ENCODE measurements at regions not wholly inside any gene's neighbourhood (a gene's known extent, or its start where the extent isn't known, plus 50 kb on each side); places are given as distances from the start of the nearest gene placed in this dataset.

GRCh38 chr2:52970642-52971041, 797.0 kb upstream of the CHAC2 start:
- Mint-ChIP-seq H3K36me3 (no peaks in the 10 kb centered on the region), H3K27ac (no peak overlapping the region), H3K4me1 (no peaks in the 10 kb centered on the region), H3K9me3 (peaks cover 0 to 2% (median 0%) of the 10 kb centered on the region in 7 donors), H3K4me3 (no peak overlapping the region), H3K27me3 (no peaks in the 10 kb centered on the region)
- no peak for DNase-seq
- ATAC-seq (ENCODE audit: low read depth in 2 of 2), result no peak

DNA sequence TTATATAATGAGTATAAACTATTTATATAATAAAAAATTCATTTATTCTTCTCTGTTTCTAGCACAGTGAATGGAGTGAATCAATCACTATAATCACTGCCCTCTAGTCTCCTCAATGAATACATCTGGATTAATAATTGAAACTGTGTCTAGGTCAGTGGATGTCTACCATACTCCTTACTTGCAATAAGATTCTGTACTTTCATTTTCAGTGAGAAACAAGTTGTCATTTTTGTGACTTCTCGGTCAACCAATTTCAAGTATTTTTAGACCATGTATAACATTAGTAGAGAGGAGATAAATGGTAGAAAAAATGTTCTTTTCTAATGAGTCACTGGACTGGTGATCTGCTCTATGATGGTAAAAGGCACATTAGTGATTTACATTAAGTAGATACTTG, 799.6 kb upstream of the CHAC2 start:
- no peak for ATAC-seq (ENCODE audit: low read depth in 2 of 2)
- H3K36me3 Mint-ChIP-seq, result no peaks in the 10 kb centered on the region
- no peak for DNase-seq
- peaks cover 0 to 2% (median 0%) of the 10 kb centered on the region in 7 donors for H3K9me3 Mint-ChIP-seq
- H3K27me3 Mint-ChIP-seq, result no peaks in the 10 kb centered on the region
- no peak overlapping the region for H3K27ac Mint-ChIP-seq
- no peak overlapping the region for H3K4me3 Mint-ChIP-seq
- no peaks in the 10 kb centered on the region for H3K4me1 Mint-ChIP-seq

DNA sequence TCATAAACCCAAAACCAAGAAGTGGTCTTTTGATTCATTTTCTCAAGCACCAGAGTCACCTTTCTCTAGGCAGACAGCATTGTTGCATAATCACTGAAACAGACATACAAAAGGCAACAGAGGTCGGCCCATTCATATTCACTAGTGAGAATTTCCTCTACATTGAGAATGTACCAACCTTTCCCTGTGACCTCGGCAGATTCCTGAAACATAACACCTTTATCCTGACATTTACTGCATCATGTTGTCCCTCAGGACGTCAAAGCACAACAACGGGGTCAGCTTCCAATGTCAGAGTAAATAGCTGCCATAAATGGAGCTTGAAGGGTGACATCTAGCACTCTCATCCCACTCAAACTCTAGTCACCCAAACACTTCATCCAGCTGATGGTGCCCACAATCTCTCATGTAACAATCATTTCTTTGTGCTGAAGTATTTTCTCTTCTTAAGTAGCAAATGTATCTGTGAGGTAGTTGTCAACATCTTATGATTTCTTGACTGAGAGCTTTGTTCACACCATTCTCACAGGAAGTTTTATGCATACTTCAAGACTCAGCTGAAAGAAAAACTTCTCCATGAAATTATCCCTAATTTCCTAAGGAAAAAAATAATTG, 802.6 kb upstream of the CHAC2 start:
- Mint-ChIP-seq H3K27me3 (no peaks in the 10 kb centered on the region), H3K4me1 (no peaks in the 10 kb centered on the region), H3K4me3 (no peak overlapping the region), H3K9me3 (peaks cover 0 to 5% (median 0%) of the 10 kb centered on the region in 7 donors), H3K27ac (no peak overlapping the region), H3K36me3 (no peaks in the 10 kb centered on the region)
- DNase-seq, result no peak
- ATAC-seq (ENCODE audit: low read depth in 2 of 2), result no peak

DNA sequence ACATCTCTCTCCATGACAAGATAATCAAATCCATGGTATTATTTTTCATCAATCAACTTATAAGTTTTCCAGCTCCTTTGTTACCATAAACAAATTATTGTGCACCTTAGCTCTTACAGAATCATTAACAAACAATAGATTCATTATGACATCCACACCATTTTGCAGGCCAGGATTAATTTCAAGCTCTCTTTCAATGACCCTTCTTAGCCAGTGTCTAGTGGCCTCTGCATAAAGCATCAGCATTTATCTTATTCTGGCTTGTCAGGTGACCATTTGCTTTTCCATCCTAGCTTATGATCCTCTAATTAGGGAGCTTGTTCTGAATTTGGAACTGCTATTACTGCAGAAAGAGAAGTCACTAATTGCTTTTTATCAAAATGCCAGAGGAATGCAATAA, 806.2 kb upstream of the CHAC2 start:
- ATAC-seq (ENCODE audit: low read depth in 2 of 2) (no peak), DNase-seq (no peak)
- Mint-ChIP-seq H3K27me3 (no peaks in the 10 kb centered on the region), H3K9me3 (peaks cover 0 to 7% (median 2%) of the 10 kb centered on the region in 7 donors), H3K36me3 (no peaks in the 10 kb centered on the region), H3K4me3 (no peak overlapping the region), H3K27ac (no peak overlapping the region), H3K4me1 (no peaks in the 10 kb centered on the region)

DNA sequence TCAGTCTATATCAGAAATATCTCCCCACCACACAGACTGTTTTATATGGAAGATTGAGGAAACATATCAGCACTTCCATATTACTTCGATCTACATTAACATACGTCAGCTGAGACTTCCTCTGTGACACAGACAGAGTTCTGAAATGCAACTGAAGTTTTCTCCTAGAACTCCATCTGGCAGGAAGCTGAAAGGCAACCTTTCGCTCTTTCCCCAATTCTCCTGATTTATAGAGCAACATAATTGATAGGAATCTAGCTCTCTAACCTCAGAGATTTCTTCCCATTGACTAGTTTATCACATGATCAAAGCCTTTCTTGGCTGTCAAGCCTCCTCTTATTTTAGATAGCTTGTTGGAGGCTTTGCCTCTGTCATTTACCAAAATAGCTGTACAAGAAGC, 806.7 kb upstream of the CHAC2 start:
- no peak for DNase-seq
- no peak overlapping the region for H3K4me3 Mint-ChIP-seq
- H3K27ac Mint-ChIP-seq, result no peak overlapping the region
- ATAC-seq (ENCODE audit: low read depth in 2 of 2), result no peak
- H3K27me3 Mint-ChIP-seq, result no peaks in the 10 kb centered on the region
- no peaks in the 10 kb centered on the region for H3K4me1 Mint-ChIP-seq
- no peaks in the 10 kb centered on the region for H3K36me3 Mint-ChIP-seq
- H3K9me3 Mint-ChIP-seq, result peaks cover 0 to 7% (median 2%) of the 10 kb centered on the region in 7 donors

DNA sequence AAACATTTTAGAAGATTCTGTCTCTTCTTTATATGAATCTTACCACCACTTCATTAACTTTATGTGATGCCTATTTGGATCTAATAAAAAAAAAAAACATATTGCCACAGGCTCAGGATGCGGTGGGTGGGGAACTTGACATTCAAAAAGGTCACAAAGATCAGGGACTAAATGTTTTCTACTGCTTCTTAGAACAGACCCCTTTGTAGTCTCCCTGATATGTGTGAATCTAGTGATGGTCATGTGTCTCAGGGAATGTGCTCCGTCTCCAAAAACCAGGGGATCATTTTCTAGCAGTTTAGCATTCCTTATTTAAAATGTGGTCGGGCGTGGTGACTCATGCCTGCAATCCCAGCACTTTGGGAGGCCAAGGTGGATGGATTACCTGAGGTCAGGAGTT, 807.8 kb upstream of the CHAC2 start:
- DNase-seq (no peak), ATAC-seq (ENCODE audit: low read depth in 2 of 2) (no peak)
- H3K27ac Mint-ChIP-seq, result no peak overlapping the region
- H3K4me3 Mint-ChIP-seq, result no peak overlapping the region
- peaks cover 0 to 7% (median 2%) of the 10 kb centered on the region in 7 donors for H3K9me3 Mint-ChIP-seq
- no peaks in the 10 kb centered on the region for H3K36me3 Mint-ChIP-seq
- no peaks in the 10 kb centered on the region for H3K27me3 Mint-ChIP-seq
- no peaks in the 10 kb centered on the region for H3K4me1 Mint-ChIP-seq

DNA sequence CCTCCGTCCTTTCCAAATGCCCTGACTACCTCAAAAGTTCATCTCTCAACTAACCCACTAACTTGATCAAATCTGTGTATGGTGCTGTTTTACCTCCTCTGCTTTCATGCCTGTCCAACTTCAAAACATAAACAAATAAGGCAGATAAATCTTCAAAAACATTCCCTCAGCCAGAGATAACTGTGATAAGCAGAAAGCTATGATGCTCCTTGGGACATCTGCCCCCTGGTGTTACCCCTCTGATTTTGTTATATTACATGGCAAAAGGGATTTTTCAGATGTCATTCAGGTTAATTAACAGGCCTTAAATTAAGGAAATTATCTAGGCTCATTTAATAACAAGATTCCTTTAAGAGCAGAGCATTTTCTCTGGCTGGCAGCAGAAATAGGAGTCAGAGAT, 810.8 kb upstream of the CHAC2 start:
- DNase-seq (no peak), ATAC-seq (ENCODE audit: low read depth in 2 of 2) (no peak)
- no peak overlapping the region for H3K4me3 Mint-ChIP-seq
- no peaks in the 10 kb centered on the region for H3K27me3 Mint-ChIP-seq
- no peaks in the 10 kb centered on the region for H3K36me3 Mint-ChIP-seq
- H3K4me1 Mint-ChIP-seq, result no peaks in the 10 kb centered on the region
- peaks cover 0 to 4% (median 0%) of the 10 kb centered on the region in 7 donors for H3K9me3 Mint-ChIP-seq
- H3K27ac Mint-ChIP-seq, result no peak overlapping the region

GRCh38 chr2:52956118-52956517, 811.5 kb upstream of the CHAC2 start:
- Mint-ChIP-seq H3K36me3 (no peaks in the 10 kb centered on the region), H3K27me3 (no peaks in the 10 kb centered on the region), H3K27ac (no peak overlapping the region), H3K9me3 (peaks cover 0 to 4% (median 0%) of the 10 kb centered on the region in 7 donors), H3K4me1 (no peaks in the 10 kb centered on the region), H3K4me3 (no peak overlapping the region)
- DNase-seq (no peak), ATAC-seq (ENCODE audit: low read depth in 2 of 2) (no peak)

GRCh38 chr2:52955079-52955478, 812.5 kb upstream of the CHAC2 start:
- Mint-ChIP-seq H3K9me3 (peaks cover 0 to 7% (median 2%) of the 10 kb centered on the region in 7 donors), H3K27me3 (no peaks in the 10 kb centered on the region), H3K36me3 (no peaks in the 10 kb centered on the region), H3K4me1 (no peaks in the 10 kb centered on the region), H3K27ac (no peak overlapping the region), H3K4me3 (no peak overlapping the region)
- ATAC-seq (ENCODE audit: low read depth in 2 of 2), result no peak
- no peak for DNase-seq

DNA sequence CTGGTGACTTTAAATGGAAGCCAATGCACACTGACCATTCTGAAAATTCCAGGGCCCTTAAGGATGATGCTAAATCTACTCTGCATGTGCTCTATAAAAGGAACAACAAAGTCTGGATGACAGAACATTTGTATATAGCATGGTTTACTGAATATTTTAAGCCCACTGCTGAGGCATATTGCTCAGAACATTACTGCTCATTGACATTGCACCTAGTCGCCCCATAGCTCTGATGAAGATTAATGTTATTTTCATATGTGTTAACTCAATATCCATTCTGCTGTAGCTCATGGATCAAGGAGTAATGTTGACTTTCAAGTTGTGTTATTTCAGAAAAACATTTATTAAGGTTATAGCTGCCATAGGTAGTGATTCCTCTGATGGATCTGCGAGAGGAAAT, 827.5 kb upstream of the CHAC2 start:
- DNase-seq (no peak), ATAC-seq (ENCODE audit: low read depth in 2 of 2) (no peak)
- H3K36me3 Mint-ChIP-seq, result no peaks in the 10 kb centered on the region
- H3K4me3 Mint-ChIP-seq, result no peak overlapping the region
- no peaks in the 10 kb centered on the region for H3K4me1 Mint-ChIP-seq
- no peaks in the 10 kb centered on the region for H3K27me3 Mint-ChIP-seq
- H3K27ac Mint-ChIP-seq, result no peak overlapping the region
- H3K9me3 Mint-ChIP-seq, result peaks cover 0 to 3% (median 0%) of the 10 kb centered on the region in 7 donors

- ATAC-seq (ENCODE audit: low read depth in 2 of 2), result no peak
- Mint-ChIP-seq H3K27me3 (no peaks in the 10 kb centered on the region), H3K36me3 (no peaks in the 10 kb centered on the region), H3K9me3 (peaks cover 0 to 3% (median 0%) of the 10 kb centered on the region in 7 donors), H3K4me1 (no peaks in the 10 kb centered on the region), H3K4me3 (no peak overlapping the region), H3K27ac (no peak overlapping the region)
- no peak for DNase-seq
Measured at GRCh38 chr2:52939250-52939649, 828.4 kb upstream of the CHAC2 start.

- no peaks in the 10 kb centered on the region for H3K36me3 Mint-ChIP-seq
- DNase-seq (no peak), ATAC-seq (ENCODE audit: low read depth in 2 of 2) (no peak)
- H3K27ac Mint-ChIP-seq, result no peak overlapping the region
- H3K4me1 Mint-ChIP-seq, result no peaks in the 10 kb centered on the region
- H3K4me3 Mint-ChIP-seq, result no peak overlapping the region
- no peaks in the 10 kb centered on the region for H3K27me3 Mint-ChIP-seq
- H3K9me3 Mint-ChIP-seq, result peaks cover 0 to 2% (median 0%) of the 10 kb centered on the region in 7 donors
Measured at GRCh38 chr2:52936029-52936428, 831.6 kb upstream of the CHAC2 start.

- DNase-seq (no peak), ATAC-seq (ENCODE audit: low read depth in 2 of 2) (no peak)
- Mint-ChIP-seq H3K9me3 (peaks cover 2 to 7% (median 4%) of the 10 kb centered on the region in 7 donors), H3K27ac (no peak overlapping the region), H3K4me1 (no peaks in the 10 kb centered on the region), H3K27me3 (no peaks in the 10 kb centered on the region), H3K4me3 (no peak overlapping the region), H3K36me3 (peaks cover 0 to 7% of the 10 kb centered on the region in 2 donors)
Measured at GRCh38 chr2:52934920-52935640, 832.5 kb upstream of the CHAC2 start.

GRCh38 chr2:52934323-52934898, 833.2 kb upstream of the CHAC2 start:
- Mint-ChIP-seq H3K4me1 (no peaks in the 10 kb centered on the region), H3K4me3 (no peak overlapping the region), H3K27ac (no peak overlapping the region), H3K9me3 (peaks cover 2 to 13% (median 5%) of the 10 kb centered on the region in 7 donors), H3K36me3 (peaks cover 0 to 7% of the 10 kb centered on the region in 2 donors), H3K27me3 (no peaks in the 10 kb centered on the region)
- ATAC-seq (ENCODE audit: low read depth in 2 of 2) (no peak), DNase-seq (no peak)
